Activated CD8-positive, alpha-beta T cell treated with anti-CD3 and anti-CD28 coated beads for 36 hours (primary cell): ENCODE measurements at regions not wholly inside any gene's neighbourhood (a gene's known extent, or its start where the extent isn't known, plus 50 kb on each side); places are given as distances from the start of the nearest gene placed in this dataset.
"Not testable (repeated sequence)": the region's sequence is repeated elsewhere in the genome, so short reads cannot be mapped to it uniquely, and the experiment has no call there.

ENCODE experiments used
- ATAC-seq: fragments of 200-7000 bp; cut with Tn5 transposase; one replicate; pipeline ENCODE4 v1.10.0; 2021; ENCODE audit warnings: mild to moderate bottlenecking, moderate library complexity
- CTCF ChIA-PET: fragments of 350-600 bp; sonication (Branson Sonifier 250); formaldehyde crosslinking; loops from one replicate; lab custom pipeline; 2021; ENCODE audit warnings: antibody characterized with exemption; lab: Charles Lee
- POLR2A ChIA-PET: fragments of 350-600 bp; sonication (Branson Sonifier 250); formaldehyde crosslinking; loops from one replicate; lab custom pipeline; 2021; ENCODE audit warnings: antibody characterized with exemption; lab: Charles Lee
- DNase-seq: peaks from one replicate; pipeline ENCODE4 v3.0.0-alpha.2; 2020
- H3K27ac Mint-ChIP-seq: one replicate; pipeline ENCODE4 v1.8.0; 2021; ENCODE audit warnings: mild to moderate bottlenecking, mixed read lengths
- H3K27me3 Mint-ChIP-seq: one replicate; pipeline ENCODE4 v1.8.0; 2021; ENCODE audit warnings: mixed read lengths
- H3K36me3 Mint-ChIP-seq: one replicate; pipeline ENCODE4 v1.8.0; 2021; ENCODE audit warnings: low read depth, mixed read lengths
- H3K4me1 Mint-ChIP-seq: one replicate; pipeline ENCODE4 v1.8.0; 2021; ENCODE audit warnings: low read depth, mixed read lengths
- H3K4me3 Mint-ChIP-seq: one replicate; pipeline ENCODE4 v1.8.0; 2021; ENCODE audit warnings: mild to moderate bottlenecking, moderate library complexity, mixed read lengths
- H3K9me3 Mint-ChIP-seq: one replicate; pipeline ENCODE4 v1.8.0; 2021; ENCODE audit warnings: mixed read lengths
- intact Hi-C: fragments of 100-400 bp; cut with micrococcal nuclease; formaldehyde crosslinking; loops from one replicate; pipeline ENCODE4 v1.10.0; 2022
- TF ChIP-seq, protein P1 (sequence below): fragments of 200-600 bp; IDR thresholded peaks from one replicate; pipeline ENCODE4 v1.8.0; 2022; ENCODE audit warnings: antibody characterized with exemption, mild to moderate bottlenecking

GRCh38 chr6:98382246-98382645, 452.1 kb upstream of the POU3F2 start:
- Mint-ChIP-seq H3K4me1 (no peaks in the 10 kb centered on the region), H3K4me3 (no peak overlapping the region), H3K27ac (no peak overlapping the region), H3K27me3 (no peaks in the 10 kb centered on the region), H3K36me3 (no peaks in the 10 kb centered on the region), H3K9me3 (peaks cover 4% of the 10 kb centered on the region)
- POLR2A ChIA-PET: no interaction called here
- CTCF ChIA-PET: no interaction called here
- intact Hi-C loops: no loop called here
- no peak for DNase-seq
- TF ChIP-seq, protein P1, sequence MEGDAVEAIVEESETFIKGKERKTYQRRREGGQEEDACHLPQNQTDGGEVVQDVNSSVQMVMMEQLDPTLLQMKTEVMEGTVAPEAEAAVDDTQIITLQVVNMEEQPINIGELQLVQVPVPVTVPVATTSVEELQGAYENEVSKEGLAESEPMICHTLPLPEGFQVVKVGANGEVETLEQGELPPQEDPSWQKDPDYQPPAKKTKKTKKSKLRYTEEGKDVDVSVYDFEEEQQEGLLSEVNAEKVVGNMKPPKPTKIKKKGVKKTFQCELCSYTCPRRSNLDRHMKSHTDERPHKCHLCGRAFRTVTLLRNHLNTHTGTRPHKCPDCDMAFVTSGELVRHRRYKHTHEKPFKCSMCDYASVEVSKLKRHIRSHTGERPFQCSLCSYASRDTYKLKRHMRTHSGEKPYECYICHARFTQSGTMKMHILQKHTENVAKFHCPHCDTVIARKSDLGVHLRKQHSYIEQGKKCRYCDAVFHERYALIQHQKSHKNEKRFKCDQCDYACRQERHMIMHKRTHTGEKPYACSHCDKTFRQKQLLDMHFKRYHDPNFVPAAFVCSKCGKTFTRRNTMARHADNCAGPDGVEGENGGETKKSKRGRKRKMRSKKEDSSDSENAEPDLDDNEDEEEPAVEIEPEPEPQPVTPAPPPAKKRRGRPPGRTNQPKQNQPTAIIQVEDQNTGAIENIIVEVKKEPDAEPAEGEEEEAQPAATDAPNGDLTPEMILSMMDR: no peak
- ATAC-seq: no peak

DNA sequence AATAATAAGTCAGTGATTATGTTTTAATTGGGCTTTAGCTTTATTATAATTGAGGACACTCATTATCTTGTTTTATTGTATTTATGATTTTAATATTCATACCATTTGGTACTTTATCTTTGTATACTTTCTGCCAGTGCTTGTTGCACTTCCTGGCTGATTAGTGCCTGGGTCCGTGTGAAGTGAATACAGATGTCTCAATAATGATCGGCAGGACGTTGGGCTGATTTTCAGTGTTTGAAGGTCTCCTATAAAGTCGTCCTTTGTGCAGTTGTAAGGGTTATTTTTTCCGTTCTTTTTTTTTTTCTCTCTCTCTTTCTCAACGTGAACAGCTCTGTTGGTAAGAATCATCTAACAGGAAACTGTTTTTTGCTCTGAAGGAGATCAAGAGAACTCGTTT, 450.0 kb upstream of the POU3F2 start:
- Mint-ChIP-seq H3K9me3 (peaks cover 3% of the 10 kb centered on the region), H3K27me3 (no peaks in the 10 kb centered on the region), H3K4me3 (no peak overlapping the region), H3K36me3 (no peaks in the 10 kb centered on the region), H3K4me1 (no peaks in the 10 kb centered on the region), H3K27ac (no peak overlapping the region)
- POLR2A ChIA-PET: no interaction called here
- TF ChIP-seq, protein P1: no peak
- DNase-seq (no peak), ATAC-seq (no peak)
- CTCF ChIA-PET: no interaction called here
- intact Hi-C loops: no loop called here

DNA sequence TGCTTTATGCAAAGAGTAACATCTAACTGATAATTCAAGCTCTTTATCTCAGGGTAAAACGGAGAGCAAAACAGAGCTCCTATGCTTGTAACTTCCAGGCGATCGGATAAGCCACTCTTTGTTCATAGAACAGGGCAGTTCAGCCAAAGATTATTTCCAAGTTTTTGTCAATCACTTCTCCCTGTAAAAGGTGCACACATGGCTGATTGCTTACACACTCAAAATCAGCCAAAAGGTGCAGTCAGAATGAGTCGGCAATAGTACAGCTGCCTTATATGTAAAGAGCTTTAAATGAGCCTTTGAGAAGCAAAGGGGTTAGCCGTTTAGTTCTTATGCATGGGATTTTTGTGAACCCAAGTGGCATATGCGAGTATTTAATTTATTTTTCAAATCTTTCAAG, 449.6 kb upstream of the POU3F2 start:
- ATAC-seq (no peak), DNase-seq (no peak)
- TF ChIP-seq, protein P1: no peak
- ChIA-PET POLR2A (no interaction called here), CTCF (no interaction called here)
- H3K27ac Mint-ChIP-seq: no peak overlapping the region
- peaks cover 1% of the 10 kb centered on the region for H3K9me3 Mint-ChIP-seq
- H3K36me3 Mint-ChIP-seq: no peaks in the 10 kb centered on the region
- no peak overlapping the region for H3K4me3 Mint-ChIP-seq
- H3K27me3 Mint-ChIP-seq: no peaks in the 10 kb centered on the region
- intact Hi-C loops: no loop called here
- H3K4me1 Mint-ChIP-seq: no peaks in the 10 kb centered on the region

DNA sequence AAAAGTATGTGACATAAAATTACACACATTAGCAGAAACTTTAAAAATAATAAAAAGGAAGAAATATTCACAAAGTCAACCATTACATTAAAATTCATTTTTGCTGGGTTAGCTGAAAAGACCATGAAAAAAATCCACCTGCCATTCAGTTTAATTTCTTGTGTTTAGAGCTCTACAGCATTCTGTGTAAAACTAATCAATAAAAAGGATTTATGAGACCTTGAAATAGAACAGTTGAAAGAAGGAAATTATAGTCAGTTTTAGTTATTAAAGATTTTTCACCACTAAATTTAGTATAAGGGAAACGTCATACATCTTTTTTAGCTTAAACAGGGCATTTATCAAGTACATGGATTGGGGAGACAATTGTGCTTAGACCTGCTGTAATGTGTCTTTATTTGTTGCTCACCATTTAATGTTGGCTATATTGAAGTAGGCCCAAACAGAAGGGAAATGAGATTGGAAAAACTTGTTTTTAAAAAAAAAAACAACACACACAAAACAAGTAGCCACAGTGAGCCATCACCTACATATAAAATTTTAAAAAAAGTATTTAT, 438.7 kb upstream of the POU3F2 start:
- intact Hi-C loops: no loop called here
- no peak for ATAC-seq
- CTCF ChIA-PET: no interaction called here
- Mint-ChIP-seq H3K27ac (no peak overlapping the region), H3K4me1 (no peaks in the 10 kb centered on the region), H3K36me3 (no peaks in the 10 kb centered on the region), H3K27me3 (no peaks in the 10 kb centered on the region), H3K9me3 (no peaks in the 10 kb centered on the region), H3K4me3 (no peak overlapping the region)
- no peak for DNase-seq
- POLR2A ChIA-PET: no interaction called here
- TF ChIP-seq, protein P1: no peak

GRCh38 chr6:98416027-98416426, 418.3 kb upstream of the POU3F2 start:
- no peaks in the 10 kb centered on the region for H3K36me3 Mint-ChIP-seq
- ChIA-PET POLR2A (no interaction called here), CTCF (no interaction called here)
- H3K27me3 Mint-ChIP-seq: no peaks in the 10 kb centered on the region
- ATAC-seq (no peak), DNase-seq (no peak)
- intact Hi-C loops: no loop called here
- TF ChIP-seq, protein P1: no peak
- H3K4me3 Mint-ChIP-seq: no peak overlapping the region
- no peak overlapping the region for H3K27ac Mint-ChIP-seq
- H3K9me3 Mint-ChIP-seq: peaks cover 5% of the 10 kb centered on the region
- H3K4me1 Mint-ChIP-seq: no peaks in the 10 kb centered on the region

GRCh38 chr6:98416497-98417158, 417.7 kb upstream of the POU3F2 start:
- POLR2A ChIA-PET, H3K9me3 Mint-ChIP-seq, ATAC-seq, CTCF ChIA-PET, intact Hi-C loops, H3K36me3 Mint-ChIP-seq, H3K4me1 Mint-ChIP-seq, H3K27ac Mint-ChIP-seq, H3K4me3 Mint-ChIP-seq, H3K27me3 Mint-ChIP-seq: not testable (repeated sequence)
- DNase-seq: peak; percentile 1
